Lower leg skin (tissue), 4 donors: ENCODE measurements at regions not wholly inside any gene's neighbourhood (a gene's known extent, or its start where the extent isn't known, plus 50 kb on each side); places are given as distances from the start of the nearest gene placed in this dataset.

Experiments used
- DNase-seq, 2 donors: peaks; one replicate each; pipeline ENCODE4 v3.0.0-alpha.2; 2019; ENCODE audit warnings: low spot score in 2 of 2
- H3K4me3 ChIP-seq: fragments of 200-600 bp; sonication (generic); 2 replicates; pipeline ENCODE4 v1.5.1; 2017; ENCODE audit warnings: mild to moderate bottlenecking, low read depth; ENCODE audit not compliant: poor library complexity, severe bottlenecking
- POLR2A ChIP-seq, 2 donors: fragments of 450-650 bp; IDR thresholded peaks; one replicate each; pipeline ENCODE4 v1.6.1; 2016 to 2017; ENCODE audit warnings: antibody characterized with exemption in 2 of 2, mild to moderate bottlenecking in 1 of 2, moderate library complexity in 1 of 2
- WGBS, 2 donors: methylation state at CpG; one replicate each; pipeline ENCODE4 v1.1.5; 2018; 5-methylcytosine and 5-hydroxymethylcytosine counted together
- intact Hi-C: fragments of 100-400 bp; cut with DNase I; formaldehyde crosslinking; loops from one replicate; pipeline ENCODE4 v1.15.0; 2023; ENCODE audit warnings: low total_unique reads
- TF ChIP-seq, protein P1 (sequence below), 3 donors: fragments of 450-650 bp; IDR thresholded peaks; one replicate each; pipeline ENCODE4 v1.5.1; 2016; ENCODE audit warnings: antibody characterized with exemption in 3 of 3, mild to moderate bottlenecking in 3 of 3, moderate library complexity in 2 of 3

- H3K4me3 ChIP-seq = no peak overlapping the region
- WGBS, 2 donors = 85 to 92% methylated on average over 1 of the region's 1 CpG
- intact Hi-C loops = no loop called here
Observed at GRCh38 chr7:68235937-68236336, 1239.3 kb downstream of the TYW1 start.

GRCh38 chr7:68238204-68238805 lies 1241.7 kb downstream of the TYW1 start:
- 67 to 72% methylated on average over 4 of the region's 4 CpGs for WGBS, 2 donors
- no peak for DNase-seq
- no peak overlapping the region for H3K4me3 ChIP-seq
- intact Hi-C loops = no loop called here
- TF ChIP-seq, protein P1, sequence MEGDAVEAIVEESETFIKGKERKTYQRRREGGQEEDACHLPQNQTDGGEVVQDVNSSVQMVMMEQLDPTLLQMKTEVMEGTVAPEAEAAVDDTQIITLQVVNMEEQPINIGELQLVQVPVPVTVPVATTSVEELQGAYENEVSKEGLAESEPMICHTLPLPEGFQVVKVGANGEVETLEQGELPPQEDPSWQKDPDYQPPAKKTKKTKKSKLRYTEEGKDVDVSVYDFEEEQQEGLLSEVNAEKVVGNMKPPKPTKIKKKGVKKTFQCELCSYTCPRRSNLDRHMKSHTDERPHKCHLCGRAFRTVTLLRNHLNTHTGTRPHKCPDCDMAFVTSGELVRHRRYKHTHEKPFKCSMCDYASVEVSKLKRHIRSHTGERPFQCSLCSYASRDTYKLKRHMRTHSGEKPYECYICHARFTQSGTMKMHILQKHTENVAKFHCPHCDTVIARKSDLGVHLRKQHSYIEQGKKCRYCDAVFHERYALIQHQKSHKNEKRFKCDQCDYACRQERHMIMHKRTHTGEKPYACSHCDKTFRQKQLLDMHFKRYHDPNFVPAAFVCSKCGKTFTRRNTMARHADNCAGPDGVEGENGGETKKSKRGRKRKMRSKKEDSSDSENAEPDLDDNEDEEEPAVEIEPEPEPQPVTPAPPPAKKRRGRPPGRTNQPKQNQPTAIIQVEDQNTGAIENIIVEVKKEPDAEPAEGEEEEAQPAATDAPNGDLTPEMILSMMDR (IDR thresholded peaks at IDR 0.05) = no peak
- TF ChIP-seq POLR2A (IDR thresholded peaks at IDR 0.05) = no peak

More at GRCh38 chr7:68235937-68236336, 1239.3 kb downstream of the TYW1 start:
- no peak for TF ChIP-seq POLR2A (IDR thresholded peaks at IDR 0.05)
- TF ChIP-seq, protein P1 (IDR thresholded peaks at IDR 0.05) = no peak
- DNase-seq = no peak

DNA sequence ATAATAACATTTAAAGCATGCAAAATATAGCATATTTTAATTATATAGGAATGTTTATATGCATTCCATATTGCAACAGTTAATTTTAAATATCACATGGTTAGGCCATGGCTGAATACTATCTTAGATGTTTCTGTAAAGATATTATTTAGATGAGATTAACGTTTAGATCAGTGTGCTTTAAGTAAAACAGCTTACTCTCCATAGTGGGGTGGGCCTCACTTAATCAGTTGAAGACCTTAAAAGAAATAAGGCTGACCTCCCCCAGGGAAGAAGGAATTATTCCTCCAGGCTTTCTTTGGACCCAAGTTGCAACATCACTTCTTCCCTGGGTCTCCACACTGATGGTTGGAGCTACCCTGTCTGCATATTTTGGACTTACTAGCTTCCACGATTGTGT lies 1246.5 kb downstream of the TYW1 start:
- 82 to 84% methylated on average over 2 of the region's 2 CpGs for whole genome bisulfite sequencing, 2 donors
- intact Hi-C loops = no loop called here
- no peak for DNase-seq
- TF ChIP-seq, protein P1 (IDR thresholded peaks at IDR 0.05) = no peak
- TF ChIP-seq POLR2A (IDR thresholded peaks at IDR 0.05) = no peak
- H3K4me3 ChIP-seq = no peak overlapping the region

DNA sequence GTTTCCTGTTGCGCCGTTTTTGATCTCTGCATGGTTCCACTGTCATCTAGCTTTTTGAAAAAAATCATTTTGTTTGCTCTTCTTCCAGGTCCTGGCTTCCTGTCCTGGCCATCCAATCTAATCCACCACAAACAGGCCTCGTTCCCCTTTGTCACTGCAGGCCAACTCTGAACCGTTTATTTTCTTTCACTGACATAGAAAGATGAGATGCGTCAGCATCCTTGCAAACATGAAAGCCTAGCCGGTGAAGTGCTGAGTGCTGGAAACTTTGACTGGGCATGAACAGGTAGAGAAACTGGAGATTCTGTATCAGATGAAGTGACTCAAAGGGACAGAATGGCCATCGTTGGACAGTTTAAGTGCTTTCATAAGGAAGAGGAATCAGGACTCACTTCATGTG lies 1247.8 kb downstream of the TYW1 start:
- TF ChIP-seq, protein P1 (IDR thresholded peaks at IDR 0.05) = no peak
- no peak for TF ChIP-seq POLR2A (IDR thresholded peaks at IDR 0.05)
- WGBS, 2 donors = 77 to 87% methylated on average over 7 of the region's 7 CpGs
- H3K4me3 ChIP-seq = no peak overlapping the region
- no peak for DNase-seq
- intact Hi-C loops = no loop called here

GRCh38 chr7:68245688-68246087 lies 1249.1 kb downstream of the TYW1 start:
- no peak overlapping the region for H3K4me3 ChIP-seq
- TF ChIP-seq, protein P1 (IDR thresholded peaks at IDR 0.05) = no peak
- no peak for TF ChIP-seq POLR2A (IDR thresholded peaks at IDR 0.05)
- intact Hi-C loops = no loop called here
- DNase-seq = no peak
- 39 to 49% methylated on average over 3 of the region's 3 CpGs for WGBS, 2 donors

DNA sequence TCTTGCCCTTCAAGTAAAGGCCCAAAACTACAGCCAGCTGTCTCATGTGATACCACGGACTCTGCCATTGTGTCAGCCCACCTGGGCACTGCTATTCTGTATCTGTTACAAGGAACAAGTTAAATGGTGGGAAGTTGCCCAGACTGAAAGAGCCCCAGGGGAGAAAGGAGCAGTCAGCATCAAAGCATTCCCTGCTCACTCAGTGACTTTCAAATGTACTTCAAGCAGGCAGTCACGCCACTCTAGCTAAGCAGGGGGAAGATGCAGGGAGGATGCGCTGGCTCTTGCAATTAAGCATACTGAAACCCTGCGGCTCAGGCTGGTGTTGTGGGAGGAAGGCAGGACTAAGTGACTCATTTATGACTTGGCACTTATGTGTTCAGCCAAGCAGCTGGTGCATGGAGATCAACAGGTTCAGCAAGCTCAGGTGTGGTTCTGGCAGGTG lies 1249.6 kb downstream of the TYW1 start:
- DNase-seq = peak in 1 of 2 donors; percentile 56
- H3K4me3 ChIP-seq = no peak overlapping the region
- TF ChIP-seq, protein P1 (IDR thresholded peaks at IDR 0.05) = no peak
- TF ChIP-seq POLR2A (IDR thresholded peaks at IDR 0.05) = no peak
- intact Hi-C loops = no loop called here
- 30 to 33% methylated on average over 4 of the region's 4 CpGs for WGBS, 2 donors
